IMR-90 (cell line): ENCODE measurements at regions not wholly inside any gene's neighbourhood (a gene's known extent, or its start where the extent isn't known, plus 50 kb on each side); places are given as distances from the start of the nearest gene placed in this dataset.
A peak's percentile ranks its signal among the peaks of the same experiment; 100 is the strongest.

Experiments
- ATAC-seq: fragments of 200-7000 bp; cut with Tn5 transposase; 2 replicates; pipeline ENCODE4 v1.9.1; 2020; ENCODE audit warnings: low read depth, mild to moderate bottlenecking, moderate library complexity
- BruUV-seq: library from RNA; stranded (reverse); fragments of 400-500 nt; replicated peaks from 2 replicates; lab custom pipeline; 2021; lab: Mats Ljungman, UMichigan
- CTCF ChIA-PET: fragments of 300-600 bp; formaldehyde crosslinking; extraction: SDS; loops from one replicate; lab custom pipeline; 2021; ENCODE audit warnings: antibody characterized with exemption; lab: Yijun Ruan, JAX
- POLR2A ChIA-PET: fragments of 300-600 bp; sonication (Branson Sonifier 250); formaldehyde crosslinking; loops from one replicate; lab custom pipeline; 2022; ENCODE audit warnings: antibody characterized with exemption; ENCODE audit not compliant: unreplicated experiment; lab: Charles Lee
- DNase-seq: peaks from one replicate; pipeline ENCODE4 v3.0.0; 2013
- H2AFZ ChIP-seq: replicated peaks from 2 replicates; pipeline ENCODE3; 2013; ENCODE audit warnings: low read length, mild to moderate bottlenecking; ENCODE audit not compliant: poor library complexity
- H2AK5ac ChIP-seq: 2 replicates; pipeline ENCODE4 v1.6.1; 2013; ENCODE audit warnings: low read depth, low read length, inconsistent platforms
- H2AK9ac ChIP-seq: replicated peaks from 2 replicates; pipeline ENCODE3; 2013; ENCODE audit warnings: mild to moderate bottlenecking, low read depth, low read length, moderate library complexity; ENCODE audit not compliant: poor library complexity
- H2BK120ac ChIP-seq: 2 replicates; pipeline ENCODE4 v1.6.1; 2013; ENCODE audit warnings: low read depth, low read length, inconsistent platforms
- H2BK15ac ChIP-seq: 3 replicates; pipeline ENCODE4 v1.6.1; 2013; ENCODE audit warnings: low read depth, low read length, inconsistent platforms
- H2BK20ac ChIP-seq: 2 replicates; pipeline ENCODE4 v1.6.1; 2013; ENCODE audit warnings: low read depth, mild to moderate bottlenecking, inconsistent platforms, low read length, moderate library complexity
- H2BK5ac ChIP-seq: 2 replicates; pipeline ENCODE4 v1.6.1; 2013; ENCODE audit warnings: mild to moderate bottlenecking, low read depth, low read length, inconsistent platforms; ENCODE audit not compliant: poor library complexity, severe bottlenecking
- H3K14ac ChIP-seq: replicated peaks from 2 replicates; pipeline ENCODE4 v1.6.1; 2013; ENCODE audit warnings: low read depth, low read length, inconsistent platforms
- H3K18ac ChIP-seq: 2 replicates; pipeline ENCODE4 v1.6.1; 2013; ENCODE audit warnings: low read depth, low read length, control low read depth
- H3K23ac ChIP-seq: 2 replicates; pipeline ENCODE4 v1.6.1; 2013; ENCODE audit warnings: low read depth, low read length, inconsistent platforms
- H3K27ac ChIP-seq: 2 replicates; pipeline ENCODE4 v1.5.1; 2013; ENCODE audit warnings: mild to moderate bottlenecking, control low read depth, low read length; ENCODE audit not compliant: insufficient read depth
- H3K27me3 ChIP-seq: 2 replicates; pipeline ENCODE4 v1.6.1; 2013; ENCODE audit warnings: low read length; ENCODE audit not compliant: control insufficient read depth, insufficient read depth
- H3K36me3 ChIP-seq: 2 replicates; pipeline ENCODE4 v1.6.1; 2013; ENCODE audit warnings: low read length, mixed read lengths; ENCODE audit not compliant: control insufficient read depth, insufficient read depth
- H3K4ac ChIP-seq: 2 replicates; pipeline ENCODE4 v1.6.1; 2013; ENCODE audit warnings: low read depth, low read length, inconsistent platforms
- H3K4me1 ChIP-seq: 2 replicates; pipeline ENCODE4 v1.6.1; 2013; ENCODE audit warnings: low read length, mixed read lengths; ENCODE audit not compliant: control insufficient read depth, insufficient read depth
- H3K4me2 ChIP-seq: 2 replicates; pipeline ENCODE4 v1.6.1; 2013; ENCODE audit warnings: low read depth, mild to moderate bottlenecking, control low read depth, low read length, moderate library complexity
- H3K4me3 ChIP-seq: 2 replicates; pipeline ENCODE4 v1.5.1; 2013; ENCODE audit warnings: low read depth, mild to moderate bottlenecking, control low read depth, low read length, moderate library complexity; ENCODE audit not compliant: insufficient read depth
- H3K56ac ChIP-seq: 2 replicates; pipeline ENCODE4 v1.6.1; 2013; ENCODE audit warnings: low read length, inconsistent platforms; ENCODE audit not compliant: insufficient read depth; ENCODE audit errors: extremely low read depth
- H3K79me1 ChIP-seq, 2 experiments: 2 replicates each; pipeline ENCODE4 v1.6.1; 2013; ENCODE audit warnings: low read length in 2 of 2, inconsistent platforms in 1 of 2, low read depth in 1 of 2
- H3K9ac ChIP-seq: 2 replicates; pipeline ENCODE4 v1.6.1; 2013; ENCODE audit warnings: low read depth, low read length, control low read depth
- H3K9me1 ChIP-seq: 2 replicates; pipeline ENCODE4 v1.6.1; 2013; ENCODE audit warnings: low read length, inconsistent platforms; ENCODE audit not compliant: insufficient read depth
- H3K9me3 ChIP-seq: 2 replicates; pipeline ENCODE4 v1.6.1; 2013; ENCODE audit warnings: low read length; ENCODE audit not compliant: control insufficient read depth, insufficient read depth
- H4K20me1 ChIP-seq: 2 replicates; pipeline ENCODE4 v1.6.1; 2013; ENCODE audit warnings: low read length, inconsistent platforms; ENCODE audit not compliant: insufficient read depth
- H4K5ac ChIP-seq: 2 replicates; pipeline ENCODE4 v1.6.1; 2013; ENCODE audit warnings: mild to moderate bottlenecking, low read depth, low read length, control low read depth
- H4K8ac ChIP-seq, 2 experiments: 2 replicates each; pipeline ENCODE4 v1.6.1; 2013; ENCODE audit warnings: low read depth in 2 of 2, low read length in 2 of 2, control low read depth in 1 of 2, inconsistent platforms in 1 of 2
- H4K91ac ChIP-seq: 2 replicates; pipeline ENCODE4 v1.6.1; 2013; ENCODE audit warnings: low read depth, low read length, inconsistent platforms; ENCODE audit not compliant: insufficient read depth
- FOS ChIP-seq: fragments of 150-350 bp; IDR thresholded peaks from 2 replicates; pipeline ENCODE4 v1.6.1; 2016; ENCODE audit warnings: low read depth, low read length
- MAFK ChIP-seq: IDR thresholded peaks from 2 replicates; pipeline ENCODE4 v1.6.1; 2012; ENCODE audit warnings: low read depth, low read length, improper control_type of control experiment
- MXI1 ChIP-seq: IDR thresholded peaks from 2 replicates; pipeline ENCODE4 v1.6.1; 2012; ENCODE audit warnings: low read depth, mild to moderate bottlenecking, low read length, moderate library complexity, borderline replicate concordance
- NFE2L2 ChIP-seq: fragments of 150-350 bp; IDR thresholded peaks from 2 replicates; pipeline ENCODE4 v1.6.1; 2016; ENCODE audit warnings: low read depth, mild to moderate bottlenecking, low read length
- dilution Hi-C: fragments of 300-500 bp; cut with HindIII; formaldehyde crosslinking; loops from one replicate; pipeline ENCODE4 v1.14.3; 2018; ENCODE audit warnings: low sequenced_read_pairs; ENCODE audit not compliant: unreplicated experiment
- in situ Hi-C: fragments of 300-500 bp; cut with MboI; formaldehyde crosslinking; loops from 3 replicates; pipeline ENCODE4 v1.14.3; 2019; ENCODE audit warnings: low sequenced_read_pairs, inconsistent platforms, mixed read lengths
- intact Hi-C: fragments of 100-400 bp; cut with micrococcal nuclease; formaldehyde crosslinking; loops from 2 replicates; pipeline ENCODE4 v1.10.0; 2022
- TF ChIP-seq, protein P1 (sequence below): fragments of 150-350 bp; IDR thresholded peaks from 2 replicates; pipeline ENCODE4 v1.6.1; 2016; ENCODE audit warnings: low read depth, mild to moderate bottlenecking, low read length, moderate library complexity, borderline replicate concordance

DNA sequence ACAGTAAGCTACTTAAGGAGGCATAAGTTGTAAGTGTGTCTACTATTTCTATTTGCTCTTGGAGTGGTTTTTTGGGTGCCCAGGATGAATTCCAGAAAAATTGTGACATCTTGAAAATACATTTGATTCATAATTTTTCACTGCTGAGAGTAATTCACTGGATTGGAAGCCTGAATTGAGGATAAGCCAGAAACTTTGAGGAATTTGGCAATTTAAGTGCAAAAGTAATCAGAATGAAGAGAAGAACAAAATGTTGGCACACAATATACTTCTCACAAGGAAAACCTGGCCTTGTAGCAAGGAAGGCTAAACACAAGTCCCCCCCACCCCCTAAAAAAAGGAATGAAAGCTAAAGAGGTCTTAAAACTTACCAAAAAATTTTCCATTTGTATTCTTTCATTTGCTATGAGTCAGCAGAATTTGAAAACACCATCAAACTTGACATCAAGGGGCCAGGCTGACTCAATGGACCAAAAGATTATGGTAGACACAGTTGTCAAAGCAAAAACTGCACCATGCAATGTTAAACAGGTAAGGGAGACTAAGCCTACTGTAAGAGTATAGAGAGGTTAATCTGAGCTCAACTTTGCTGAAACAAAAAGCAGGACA, 840.0 kb downstream of the FRK start:
- Histone ChIP-seq H2BK5ac (no peak overlapping the region), H3K27me3 (no peaks in the 10 kb centered on the region), H3K9me3 (0 out of 2 replicates have a peak, but pooled peaks cover 2% of the 10 kb centered on the region), H3K27ac (no peak overlapping the region), H4K5ac (no peak overlapping the region), H4K8ac (no peak overlapping the region), H3K14ac (no peak overlapping the region), H3K23ac (no peak overlapping the region), H4K20me1 (no peaks in the 10 kb centered on the region), H3K4ac (no peak overlapping the region), H3K79me1 (no peaks in the 10 kb centered on the region), H3K9me1 (no peaks in the 10 kb centered on the region), H3K18ac (no peak overlapping the region), H4K91ac (no peak overlapping the region), H3K9ac (no peak overlapping the region), H2AK9ac (no peak overlapping the region), H2AK5ac (no peak overlapping the region), H2BK120ac (no peak overlapping the region), H3K4me3 (no peak overlapping the region), H2AFZ (no peak overlapping the region), H3K56ac (no peak overlapping the region), H2BK20ac (no peak overlapping the region), H3K4me2 (no peak overlapping the region), H2BK15ac (no peak overlapping the region), H3K4me1 (no peaks in the 10 kb centered on the region), H3K36me3 (no peaks in the 10 kb centered on the region)
- dilution Hi-C loops (no loop called here), in situ Hi-C loops (no loop called here), intact Hi-C loops (no loop called here)
- no TSS peak for BruUV-seq
- DNase-seq, result no peak
- no peak for ATAC-seq
- ChIA-PET CTCF (interaction anchor here (0.5 kb wide), 1 partner anchor 1309 kb away, joined by 5 read pairs; no protein-coding TSS in a partner anchor), POLR2A (no interaction called here)
- peak; percentile 77 for TF ChIP-seq MAFK
- TF ChIP-seq FOS, result no peak
- TF ChIP-seq MXI1, result no peak
- TF ChIP-seq NFE2L2, result peak; percentile 36; the same call in 1 of the 2 replicates
- TF ChIP-seq, protein P1, sequence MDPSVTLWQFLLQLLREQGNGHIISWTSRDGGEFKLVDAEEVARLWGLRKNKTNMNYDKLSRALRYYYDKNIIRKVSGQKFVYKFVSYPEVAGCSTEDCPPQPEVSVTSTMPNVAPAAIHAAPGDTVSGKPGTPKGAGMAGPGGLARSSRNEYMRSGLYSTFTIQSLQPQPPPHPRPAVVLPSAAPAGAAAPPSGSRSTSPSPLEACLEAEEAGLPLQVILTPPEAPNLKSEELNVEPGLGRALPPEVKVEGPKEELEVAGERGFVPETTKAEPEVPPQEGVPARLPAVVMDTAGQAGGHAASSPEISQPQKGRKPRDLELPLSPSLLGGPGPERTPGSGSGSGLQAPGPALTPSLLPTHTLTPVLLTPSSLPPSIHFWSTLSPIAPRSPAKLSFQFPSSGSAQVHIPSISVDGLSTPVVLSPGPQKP, result no peak
